GM13977 (cell line): ENCODE measurements at regions not wholly inside any gene's neighbourhood (a gene's known extent, or its start where the extent isn't known, plus 50 kb on each side); places are given as distances from the start of the nearest gene placed in this dataset.

ENCODE experiments used
- DNase-seq: peaks from one replicate; pipeline ENCODE4 v3.0.0; 2012; ENCODE audit warnings: low spot score
- CTCF ChIP-seq: IDR thresholded peaks from 2 replicates; pipeline ENCODE4 v1.5.1; 2012; ENCODE audit warnings: mild to moderate bottlenecking, control low read depth; ENCODE audit not compliant: insufficient read depth; ENCODE audit errors: extremely low read depth, missing control alignments
- in situ Hi-C: fragments of 300-500 bp; cut with MboI; formaldehyde crosslinking; loops from one replicate; pipeline ENCODE4 v1.12.0; 2022; ENCODE audit warnings: low sequenced_read_pairs, low pct_unique_long_range_greater_than_20kb, mixed read lengths, inconsistent platforms; ENCODE audit not compliant: unreplicated experiment

- TF ChIP-seq CTCF, result no peak
Observed at GRCh38 chr3:150268426-150269391, 139.4 kb upstream of the TSC22D2 start.

GRCh38 chr3:150267288-150267687, 140.8 kb upstream of the TSC22D2 start:
- DNase-seq, result no peak
- no peak for TF ChIP-seq CTCF
- in situ Hi-C loops, result no loop called here

More at GRCh38 chr3:150268426-150269391, 139.4 kb upstream of the TSC22D2 start:
- in situ Hi-C loops, result no loop called here
- no peak for DNase-seq

GRCh38 chr3:150265305-150265704, 142.8 kb upstream of the TSC22D2 start:
- in situ Hi-C loops, result no loop called here
- no peak for TF ChIP-seq CTCF
- no peak for DNase-seq

GRCh38 chr3:150264561-150265279, 143.4 kb upstream of the TSC22D2 start:
- no peak for TF ChIP-seq CTCF
- in situ Hi-C loops, result no loop called here
- no peak for DNase-seq

DNA sequence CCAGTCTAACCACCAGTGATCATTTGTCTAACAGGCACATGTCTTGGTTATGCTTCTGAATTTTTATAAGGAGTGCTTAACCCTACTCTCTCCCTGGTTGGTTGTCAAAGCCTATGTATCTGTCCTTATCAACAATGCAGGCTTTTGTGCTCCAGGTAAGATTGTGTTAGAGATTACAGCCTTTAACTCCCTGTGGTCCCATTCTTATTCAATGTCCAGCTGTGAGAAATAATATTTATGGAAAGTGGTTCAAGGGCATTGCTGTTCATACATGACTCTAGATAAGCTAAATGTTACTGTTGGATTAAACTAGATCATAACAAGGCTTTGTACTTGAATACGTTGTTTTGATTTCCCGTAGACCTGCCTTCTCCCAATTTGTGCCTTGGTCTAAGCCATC, 146.1 kb upstream of the TSC22D2 start:
- TF ChIP-seq CTCF, result no peak
- no peak for DNase-seq
- in situ Hi-C loops, result no loop called here

GRCh38 chr3:150261418-150261817, 146.7 kb upstream of the TSC22D2 start:
- in situ Hi-C loops, result no loop called here
- no peak for TF ChIP-seq CTCF
- DNase-seq, result no peak
